Panc1 (cell line): ENCODE measurements at regions not wholly inside any gene's neighbourhood (a gene's known extent, or its start where the extent isn't known, plus 50 kb on each side); places are given as distances from the start of the nearest gene placed in this dataset.

Experiments used
- ATAC-seq: fragments of 200-7000 bp; cut with Tn5 transposase; 2 replicates; pipeline ENCODE4 v1.9.1; 2020; ENCODE audit warnings: mild to moderate bottlenecking, moderate library complexity
- BruUV-seq: library from RNA; stranded (reverse); fragments of 400-500 nt; replicated peaks from 2 replicates; lab custom pipeline; 2021; lab: Mats Ljungman, UMichigan
- CTCF ChIA-PET: fragments of 300-600 bp; sonication (Branson Sonifier 250); formaldehyde crosslinking; loops from one replicate; lab custom pipeline; 2022; ENCODE audit warnings: antibody characterized with exemption; lab: Charles Lee
- POLR2A ChIA-PET: fragments of 300-600 bp; sonication (Branson Sonifier 250); formaldehyde crosslinking; loops from one replicate; lab custom pipeline; 2022; ENCODE audit warnings: antibody characterized with exemption; lab: Charles Lee
- DNase-seq: peaks from one replicate; pipeline ENCODE4 v3.0.0-alpha.2; 2010; ENCODE audit warnings: low read depth, low spot score
- H3K27ac ChIP-seq: 2 replicates; pipeline ENCODE4 v1.5.1; 2011; ENCODE audit warnings: mild to moderate bottlenecking, low read length, inconsistent platforms
- H3K27me3 ChIP-seq: fragments of 200-500 bp; sonication (Bioruptor generic); 2 replicates; pipeline ENCODE4 v1.6.0; 2014; ENCODE audit warnings: low read length, inconsistent platforms; ENCODE audit not compliant: control insufficient read depth, insufficient read depth
- H3K36me3 ChIP-seq: fragments of 200-500 bp; sonication (Bioruptor generic); 2 replicates; pipeline ENCODE4 v1.5.1; 2014; ENCODE audit warnings: inconsistent platforms, mild to moderate bottlenecking, low read length, moderate library complexity; ENCODE audit not compliant: control insufficient read depth, insufficient read depth
- H3K4me1 ChIP-seq: 2 replicates; pipeline ENCODE4 v1.5.1; 2011; ENCODE audit warnings: inconsistent platforms, mild to moderate bottlenecking, low read length, moderate library complexity; ENCODE audit not compliant: control insufficient read depth, insufficient read depth
- H3K4me3 ChIP-seq, 2 experiments: 2 replicates each; pipeline ENCODE4 v1.5.1; 2011 to 2012; ENCODE audit warnings: low read depth in 2 of 2, low read length in 2 of 2, mild to moderate bottlenecking in 2 of 2, inconsistent platforms in 1 of 2, moderate library complexity in 1 of 2
- H3K9me3 ChIP-seq: fragments of 200-500 bp; sonication (Bioruptor generic); 2 replicates; pipeline ENCODE4 v1.5.1; 2014; ENCODE audit warnings: low read depth, mild to moderate bottlenecking, inconsistent platforms, low read length, moderate library complexity; ENCODE audit not compliant: control insufficient read depth, insufficient read depth
- CTCF ChIP-seq: fragments of 450-650 bp; IDR thresholded peaks from 2 replicates; pipeline ENCODE4 v1.5.1; 2017; ENCODE audit warnings: mild to moderate bottlenecking
- POLR2AphosphoS5 ChIP-seq: IDR thresholded peaks from 2 replicates; pipeline ENCODE4 v1.6.1; 2012; ENCODE audit warnings: mild to moderate bottlenecking, low read depth, low read length, moderate library complexity
- SIN3A ChIP-seq: IDR thresholded peaks from 2 replicates; pipeline ENCODE4 v1.6.1; 2012; ENCODE audit warnings: low read depth, mild to moderate bottlenecking, low read length, moderate library complexity, borderline replicate concordance; ENCODE audit not compliant: insufficient read depth
- TCF7L2 ChIP-seq: IDR thresholded peaks from 2 replicates; pipeline ENCODE4 v1.6.1; 2011; ENCODE audit warnings: mild to moderate bottlenecking, low read depth, low read length, inconsistent platforms
- in situ Hi-C: cut with HindIII; loops from 2 replicates; pipeline ENCODE4 v1.10.0; 2016; ENCODE audit warnings: low sequenced_read_pairs, low pct_unique_long_range_greater_than_20kb
- intact Hi-C: fragments of 100-400 bp; cut with micrococcal nuclease; formaldehyde crosslinking; loops from one replicate; pipeline ENCODE4 v1.10.0; 2022; ENCODE audit not compliant: unreplicated experiment
- TF ChIP-seq, protein P1 (sequence below), 2 experiments: IDR thresholded peaks; 2 replicates each; pipeline ENCODE4 v1.6.1; 2011 to 2012; ENCODE audit warnings: low read depth in 2 of 2, control low read depth in 1 of 2, low read length in 1 of 2, mild to moderate bottlenecking in 1 of 2, moderate library complexity in 1 of 2; ENCODE audit not compliant: insufficient read depth in 1 of 2

DNA sequence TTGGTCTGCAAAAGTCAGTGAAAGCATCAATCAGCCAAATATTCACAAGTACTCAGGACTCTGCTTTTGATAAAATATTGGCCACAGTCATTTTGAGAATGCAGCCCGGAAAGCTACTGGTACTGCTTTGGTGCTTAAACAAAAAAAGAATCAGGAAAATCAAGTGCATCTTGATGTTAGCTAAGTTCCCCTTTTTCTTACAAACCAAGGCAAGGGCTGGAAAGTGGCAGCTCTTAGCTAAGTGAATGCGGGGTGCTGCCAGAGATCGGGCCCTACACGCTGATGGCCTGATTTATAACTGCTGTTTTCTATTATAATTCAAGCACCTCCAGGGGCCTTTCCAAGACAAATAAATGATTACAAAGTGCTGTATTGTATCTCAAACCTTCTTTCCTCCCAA, 136.8 kb upstream of the MGMT start:
- ATAC-seq (no peak), DNase-seq (no peak)
- H3K9me3 ChIP-seq = no peaks in the 10 kb centered on the region
- no peaks in the 10 kb centered on the region for H3K36me3 ChIP-seq
- ChIA-PET POLR2A (no interaction called here), CTCF (no interaction called here)
- H3K4me1 ChIP-seq = no peaks in the 10 kb centered on the region
- H3K27me3 ChIP-seq = no peaks in the 10 kb centered on the region
- in situ Hi-C loops = no loop called here
- TF ChIP-seq TCF7L2 (no peak), SIN3A (no peak)
- no peak overlapping the region for H3K27ac ChIP-seq
- no peak overlapping the region for H3K4me3 ChIP-seq
- BruUV-seq = no TSS peak
- intact Hi-C loops = no loop called here

GRCh38 chr10:129331207-129331838, 135.7 kb upstream of the MGMT start:
- TF ChIP-seq POLR2AphosphoS5 (no peak), SIN3A (no peak), CTCF (no peak), TCF7L2 (no peak)
- TF ChIP-seq, protein P1, sequence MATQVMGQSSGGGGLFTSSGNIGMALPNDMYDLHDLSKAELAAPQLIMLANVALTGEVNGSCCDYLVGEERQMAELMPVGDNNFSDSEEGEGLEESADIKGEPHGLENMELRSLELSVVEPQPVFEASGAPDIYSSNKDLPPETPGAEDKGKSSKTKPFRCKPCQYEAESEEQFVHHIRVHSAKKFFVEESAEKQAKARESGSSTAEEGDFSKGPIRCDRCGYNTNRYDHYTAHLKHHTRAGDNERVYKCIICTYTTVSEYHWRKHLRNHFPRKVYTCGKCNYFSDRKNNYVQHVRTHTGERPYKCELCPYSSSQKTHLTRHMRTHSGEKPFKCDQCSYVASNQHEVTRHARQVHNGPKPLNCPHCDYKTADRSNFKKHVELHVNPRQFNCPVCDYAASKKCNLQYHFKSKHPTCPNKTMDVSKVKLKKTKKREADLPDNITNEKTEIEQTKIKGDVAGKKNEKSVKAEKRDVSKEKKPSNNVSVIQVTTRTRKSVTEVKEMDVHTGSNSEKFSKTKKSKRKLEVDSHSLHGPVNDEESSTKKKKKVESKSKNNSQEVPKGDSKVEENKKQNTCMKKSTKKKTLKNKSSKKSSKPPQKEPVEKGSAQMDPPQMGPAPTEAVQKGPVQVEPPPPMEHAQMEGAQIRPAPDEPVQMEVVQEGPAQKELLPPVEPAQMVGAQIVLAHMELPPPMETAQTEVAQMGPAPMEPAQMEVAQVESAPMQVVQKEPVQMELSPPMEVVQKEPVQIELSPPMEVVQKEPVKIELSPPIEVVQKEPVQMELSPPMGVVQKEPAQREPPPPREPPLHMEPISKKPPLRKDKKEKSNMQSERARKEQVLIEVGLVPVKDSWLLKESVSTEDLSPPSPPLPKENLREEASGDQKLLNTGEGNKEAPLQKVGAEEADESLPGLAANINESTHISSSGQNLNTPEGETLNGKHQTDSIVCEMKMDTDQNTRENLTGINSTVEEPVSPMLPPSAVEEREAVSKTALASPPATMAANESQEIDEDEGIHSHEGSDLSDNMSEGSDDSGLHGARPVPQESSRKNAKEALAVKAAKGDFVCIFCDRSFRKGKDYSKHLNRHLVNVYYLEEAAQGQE (IDR thresholded peaks at IDR 0.05; ENCODE audit: insufficient read depth in 1 of 2, low read depth in 2 of 2, low read length in 1 of 2) = no peak
- ATAC-seq = no peak
- BruUV-seq = no TSS peak
- no peak overlapping the region for H3K4me3 ChIP-seq
- intact Hi-C loops = no loop called here
- H3K27ac ChIP-seq = no peak overlapping the region
- H3K9me3 ChIP-seq = no peaks in the 10 kb centered on the region
- POLR2A ChIA-PET = no interaction called here
- no peak for DNase-seq
- CTCF ChIA-PET = no interaction called here
- in situ Hi-C loops = no loop called here
- H3K4me1 ChIP-seq = no peaks in the 10 kb centered on the region
- H3K27me3 ChIP-seq = peaks cover 2% of the 10 kb centered on the region; the same call in 1 of the 2 replicates
- no peaks in the 10 kb centered on the region for H3K36me3 ChIP-seq

- Histone ChIP-seq H3K27me3 (peaks cover 2% of the 10 kb centered on the region; the same call in 1 of the 2 replicates), H3K36me3 (no peaks in the 10 kb centered on the region), H3K9me3 (no peaks in the 10 kb centered on the region), H3K4me3 (no peak overlapping the region), H3K27ac (no peak overlapping the region), H3K4me1 (no peaks in the 10 kb centered on the region)
- ATAC-seq (no peak), DNase-seq (no peak)
- intact Hi-C loops (no loop called here), in situ Hi-C loops (no loop called here)
- POLR2A ChIA-PET = no interaction called here
- BruUV-seq = no TSS peak
- TF ChIP-seq TCF7L2 = no peak
- TF ChIP-seq POLR2AphosphoS5 = no peak
- no peak for TF ChIP-seq CTCF
- CTCF ChIA-PET = no interaction called here
Observed at GRCh38 chr10:129331839-129332220, 135.2 kb upstream of the MGMT start.
